ENCODE measurements at regions not wholly inside any gene's neighbourhood (a gene's known extent, or its start where the extent isn't known, plus 50 kb on each side); places are given as distances from the start of the nearest gene placed in this dataset.

DNA sequence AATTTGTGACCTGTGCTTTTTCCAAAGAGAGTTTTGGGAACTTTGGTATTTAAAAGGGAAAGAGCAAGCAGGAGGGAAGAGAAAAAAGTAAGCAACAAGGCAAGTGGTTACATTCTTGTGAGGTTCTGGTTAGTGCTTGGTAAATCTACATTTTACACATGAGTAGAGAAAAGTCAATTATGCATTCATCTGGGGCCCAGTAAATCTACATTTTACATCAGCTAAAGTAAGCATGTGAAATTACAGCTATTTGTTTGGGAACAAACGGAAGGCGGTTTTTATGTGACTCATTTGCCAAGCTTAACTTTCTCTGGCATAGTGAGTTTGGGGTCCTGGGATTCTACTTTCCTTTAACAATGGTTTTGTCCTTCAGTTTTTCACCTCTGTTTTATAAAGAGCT is 102.2 kb downstream of the SNX18 start:
- TF ChIP-seq EZH2phosphoT487 (IDR thresholded peaks at IDR 0.05; ENCODE audit: borderline replicate concordance), result no peak
- TF ChIP-seq, protein P1, sequence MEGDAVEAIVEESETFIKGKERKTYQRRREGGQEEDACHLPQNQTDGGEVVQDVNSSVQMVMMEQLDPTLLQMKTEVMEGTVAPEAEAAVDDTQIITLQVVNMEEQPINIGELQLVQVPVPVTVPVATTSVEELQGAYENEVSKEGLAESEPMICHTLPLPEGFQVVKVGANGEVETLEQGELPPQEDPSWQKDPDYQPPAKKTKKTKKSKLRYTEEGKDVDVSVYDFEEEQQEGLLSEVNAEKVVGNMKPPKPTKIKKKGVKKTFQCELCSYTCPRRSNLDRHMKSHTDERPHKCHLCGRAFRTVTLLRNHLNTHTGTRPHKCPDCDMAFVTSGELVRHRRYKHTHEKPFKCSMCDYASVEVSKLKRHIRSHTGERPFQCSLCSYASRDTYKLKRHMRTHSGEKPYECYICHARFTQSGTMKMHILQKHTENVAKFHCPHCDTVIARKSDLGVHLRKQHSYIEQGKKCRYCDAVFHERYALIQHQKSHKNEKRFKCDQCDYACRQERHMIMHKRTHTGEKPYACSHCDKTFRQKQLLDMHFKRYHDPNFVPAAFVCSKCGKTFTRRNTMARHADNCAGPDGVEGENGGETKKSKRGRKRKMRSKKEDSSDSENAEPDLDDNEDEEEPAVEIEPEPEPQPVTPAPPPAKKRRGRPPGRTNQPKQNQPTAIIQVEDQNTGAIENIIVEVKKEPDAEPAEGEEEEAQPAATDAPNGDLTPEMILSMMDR (conservative IDR thresholded peaks at IDR 0.05; ENCODE audit: low read length), result no peak

Measured in Loucy (cell line).